ENCODE measurements at regions not wholly inside any gene's neighbourhood (a gene's known extent, or its start where the extent isn't known, plus 50 kb on each side); places are given as distances from the start of the nearest gene placed in this dataset.

DNA sequence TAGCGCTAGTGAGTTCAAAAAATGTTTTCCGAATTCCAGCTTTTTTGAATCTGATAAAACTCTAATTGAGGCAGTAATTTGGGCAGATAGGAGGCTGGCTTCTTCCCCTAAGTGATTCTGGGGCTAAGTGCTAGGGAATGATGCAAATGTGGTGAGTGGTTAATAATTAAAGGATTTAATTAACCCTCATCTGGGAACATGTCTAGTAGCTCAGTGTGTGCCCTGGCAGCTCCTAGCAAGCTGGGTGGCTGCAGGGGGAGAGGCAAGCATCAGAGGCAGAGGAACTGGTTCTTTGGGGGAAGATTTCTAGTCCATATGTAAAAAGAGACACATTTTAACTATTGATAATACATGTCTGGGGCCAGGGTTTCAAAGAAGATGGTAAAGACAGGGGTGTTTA, 354.5 kb downstream of the WDR11 start:
- Histone ChIP-seq H3K4me2 (ENCODE audit: low read length) (no peak overlapping the region), H3K27ac (ENCODE audit: low read depth, low read length) (no peak overlapping the region), H4K91ac (ENCODE audit: low read depth, low read length) (no peak overlapping the region), H3K14ac (ENCODE audit: low read length) (no peak overlapping the region), H3K79me2 (ENCODE audit: control insufficient read depth, insufficient read depth, low read length, poor library complexity) (no peaks in the 10 kb centered on the region), H3K79me1 (ENCODE audit: low read length) (no peaks in the 10 kb centered on the region), H3K9ac (ENCODE audit: low read length) (no peak overlapping the region), H2BK120ac (ENCODE audit: insufficient read depth, low read length, poor library complexity) (no peak overlapping the region), H3K18ac (ENCODE audit: low read length) (no peak overlapping the region), H2AFZ (ENCODE audit: insufficient read depth, low read length, poor library complexity) (no peak overlapping the region), H2AK5ac (ENCODE audit: low read length) (no peak overlapping the region), H3K27me3 (ENCODE audit: insufficient read depth, low read length) (no peaks in the 10 kb centered on the region), H4K8ac (ENCODE audit: low read depth, low read length) (no peak overlapping the region), H3K4ac (ENCODE audit: low read depth, low read length) (no peak overlapping the region), H3K9me3 (ENCODE audit: insufficient read depth, low read depth, low read length) (no peaks in the 10 kb centered on the region), H3K4me3 (ENCODE audit: low read depth, low read length) (no peak overlapping the region), H3K4me1 (ENCODE audit: control insufficient read depth in 1 of 2, insufficient read depth in 2 of 2, low read length in 2 of 2) (no peaks in the 10 kb centered on the region), H4K12ac (ENCODE audit: low read depth, low read length) (no peak overlapping the region), H3K36me3 (ENCODE audit: control insufficient read depth in 1 of 2, insufficient read depth in 2 of 2, low read length in 2 of 2) (no peaks in the 10 kb centered on the region), H3K23ac (ENCODE audit: low read length) (no peak overlapping the region), H2BK5ac (ENCODE audit: low read depth, low read length, poor library complexity) (no peak overlapping the region), H2BK12ac (ENCODE audit: low read length) (no peak overlapping the region)
- WGBS (ENCODE audit: extremely low coverage, insufficient coverage, insufficient read length) = no CpG with 5 or more reads among the region's 2 CpGs
- DNase-seq = no peak

DNA sequence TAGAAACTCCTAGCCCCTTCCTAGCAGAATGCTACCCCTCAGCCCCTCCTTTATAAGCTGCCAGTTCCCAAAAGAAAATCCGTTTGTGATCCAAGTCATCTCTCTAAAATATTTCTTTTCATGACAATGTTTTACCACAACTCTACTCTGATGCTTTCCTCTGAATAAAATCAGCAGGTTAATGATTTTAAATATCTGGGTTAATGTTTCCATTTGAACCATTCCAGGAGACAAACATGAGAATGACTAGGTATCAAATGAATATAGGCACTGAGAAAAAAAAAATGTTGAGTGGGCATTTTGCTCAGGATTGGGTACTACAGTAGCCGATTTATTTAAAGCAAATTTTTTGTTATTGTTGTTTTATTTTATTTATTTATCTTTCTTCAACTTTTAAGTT, 360.3 kb downstream of the WDR11 start:
- Histone ChIP-seq H2BK5ac (ENCODE audit: low read depth, low read length, poor library complexity) (no peak overlapping the region), H3K36me3 (ENCODE audit: control insufficient read depth in 1 of 2, insufficient read depth in 2 of 2, low read length in 2 of 2) (no peaks in the 10 kb centered on the region), H3K27me3 (ENCODE audit: insufficient read depth, low read length) (no peaks in the 10 kb centered on the region), H4K8ac (ENCODE audit: low read depth, low read length) (no peak overlapping the region), H4K91ac (ENCODE audit: low read depth, low read length) (no peak overlapping the region), H3K18ac (ENCODE audit: low read length) (no peak overlapping the region), H3K4me3 (ENCODE audit: low read depth, low read length) (no peak overlapping the region), H3K9ac (ENCODE audit: low read length) (no peak overlapping the region), H3K4me2 (ENCODE audit: low read length) (no peak overlapping the region), H2AK5ac (ENCODE audit: low read length) (no peak overlapping the region), H3K4me1 (ENCODE audit: control insufficient read depth in 1 of 2, insufficient read depth in 2 of 2, low read length in 2 of 2) (no peaks in the 10 kb centered on the region), H2BK12ac (ENCODE audit: low read length) (no peak overlapping the region), H3K79me2 (ENCODE audit: control insufficient read depth, insufficient read depth, low read length, poor library complexity) (no peaks in the 10 kb centered on the region), H4K12ac (ENCODE audit: low read depth, low read length) (no peak overlapping the region), H3K79me1 (ENCODE audit: low read length) (no peaks in the 10 kb centered on the region), H2BK120ac (ENCODE audit: insufficient read depth, low read length, poor library complexity) (no peak overlapping the region), H2AFZ (ENCODE audit: insufficient read depth, low read length, poor library complexity) (no peak overlapping the region), H3K23ac (ENCODE audit: low read length) (no peak overlapping the region), H3K4ac (ENCODE audit: low read depth, low read length) (no peak overlapping the region), H3K9me3 (ENCODE audit: insufficient read depth, low read depth, low read length) (no peaks in the 10 kb centered on the region), H3K27ac (ENCODE audit: low read depth, low read length) (no peak overlapping the region), H3K14ac (ENCODE audit: low read length) (no peak overlapping the region)
- WGBS (ENCODE audit: extremely low coverage, insufficient coverage, insufficient read length) = no CpG with 5 or more reads among the region's 2 CpGs
- no peak for DNase-seq

DNA sequence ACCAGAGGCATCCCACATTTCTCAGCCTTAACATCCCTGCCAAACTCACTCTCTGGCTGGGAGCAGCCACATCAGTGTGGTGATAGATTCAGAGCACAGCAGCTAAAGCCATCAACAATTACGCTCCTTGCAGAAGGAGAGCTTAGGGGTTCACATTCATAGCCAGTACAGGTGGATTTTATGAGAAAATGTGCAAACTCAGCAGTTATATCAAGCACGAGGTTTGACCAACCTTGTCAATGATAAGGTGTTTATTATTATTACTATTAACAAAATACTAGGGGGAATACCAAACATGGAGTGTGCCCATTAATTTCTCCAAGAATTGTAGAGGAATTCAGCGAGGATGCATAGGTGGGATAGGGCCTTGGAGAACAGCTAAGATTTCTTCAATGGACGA, 362.3 kb downstream of the WDR11 start:
- H3K79me2 ChIP-seq (ENCODE audit: control insufficient read depth, insufficient read depth, low read length, poor library complexity) = no peaks in the 10 kb centered on the region
- no peak overlapping the region for H3K14ac ChIP-seq (ENCODE audit: low read length)
- H4K91ac ChIP-seq (ENCODE audit: low read depth, low read length) = no peak overlapping the region
- H2AFZ ChIP-seq (ENCODE audit: insufficient read depth, low read length, poor library complexity) = no peak overlapping the region
- no peak overlapping the region for H3K4me3 ChIP-seq (ENCODE audit: low read depth, low read length)
- H3K4me1 ChIP-seq (ENCODE audit: control insufficient read depth in 1 of 2, insufficient read depth in 2 of 2, low read length in 2 of 2) = no peaks in the 10 kb centered on the region
- no peaks in the 10 kb centered on the region for H3K9me3 ChIP-seq (ENCODE audit: insufficient read depth, low read depth, low read length)
- H2AK5ac ChIP-seq (ENCODE audit: low read length) = no peak overlapping the region
- no peak overlapping the region for H2BK5ac ChIP-seq (ENCODE audit: low read depth, low read length, poor library complexity)
- no peak overlapping the region for H3K4me2 ChIP-seq (ENCODE audit: low read length)
- no peak overlapping the region for H3K18ac ChIP-seq (ENCODE audit: low read length)
- no peak overlapping the region for H2BK120ac ChIP-seq (ENCODE audit: insufficient read depth, low read length, poor library complexity)
- H2BK12ac ChIP-seq (ENCODE audit: low read length) = no peak overlapping the region
- no peaks in the 10 kb centered on the region for H3K79me1 ChIP-seq (ENCODE audit: low read length)
- H3K36me3 ChIP-seq (ENCODE audit: control insufficient read depth in 1 of 2, insufficient read depth in 2 of 2, low read length in 2 of 2) = no peaks in the 10 kb centered on the region
- no peak overlapping the region for H4K12ac ChIP-seq (ENCODE audit: low read depth, low read length)
- DNase-seq = no peak
- H3K27ac ChIP-seq (ENCODE audit: low read depth, low read length) = no peak overlapping the region
- no peak overlapping the region for H3K4ac ChIP-seq (ENCODE audit: low read depth, low read length)
- no CpG with 5 or more reads among the region's 4 CpGs for WGBS (ENCODE audit: extremely low coverage, insufficient coverage, insufficient read length)
- no peak overlapping the region for H4K8ac ChIP-seq (ENCODE audit: low read depth, low read length)
- no peak overlapping the region for H3K23ac ChIP-seq (ENCODE audit: low read length)
- H3K27me3 ChIP-seq (ENCODE audit: insufficient read depth, low read length) = no peaks in the 10 kb centered on the region
- no peak overlapping the region for H3K9ac ChIP-seq (ENCODE audit: low read length)

DNA sequence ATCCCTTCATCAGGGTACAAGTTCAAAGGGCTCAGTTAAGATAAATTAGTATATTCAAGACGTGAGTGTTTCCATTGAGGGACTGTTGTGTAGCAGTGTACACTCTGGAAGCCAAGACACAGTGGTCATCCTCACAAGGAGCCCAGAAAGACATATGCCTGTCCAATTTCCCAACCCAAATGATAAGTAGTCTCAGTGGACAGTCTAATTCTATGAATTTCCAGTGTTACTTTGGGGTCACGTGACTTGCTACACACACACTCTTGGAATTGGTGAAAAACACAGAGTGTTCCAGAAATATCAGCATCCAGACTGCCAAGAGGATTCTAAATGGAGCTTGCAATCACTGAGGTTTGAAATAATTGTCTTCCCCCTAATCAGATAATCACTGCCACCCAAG, 365.1 kb downstream of the WDR11 start:
- no peaks in the 10 kb centered on the region for H3K9me3 ChIP-seq (ENCODE audit: insufficient read depth, low read depth, low read length)
- no peak overlapping the region for H2BK120ac ChIP-seq (ENCODE audit: insufficient read depth, low read length, poor library complexity)
- no peak for DNase-seq
- H4K12ac ChIP-seq (ENCODE audit: low read depth, low read length) = no peak overlapping the region
- no peak overlapping the region for H4K91ac ChIP-seq (ENCODE audit: low read depth, low read length)
- H3K4me3 ChIP-seq (ENCODE audit: low read depth, low read length) = no peak overlapping the region
- H3K14ac ChIP-seq (ENCODE audit: low read length) = no peak overlapping the region
- H2AK5ac ChIP-seq (ENCODE audit: low read length) = no peak overlapping the region
- no peak overlapping the region for H4K8ac ChIP-seq (ENCODE audit: low read depth, low read length)
- no peaks in the 10 kb centered on the region for H3K4me1 ChIP-seq (ENCODE audit: control insufficient read depth in 1 of 2, insufficient read depth in 2 of 2, low read length in 2 of 2)
- no peak overlapping the region for H2BK12ac ChIP-seq (ENCODE audit: low read length)
- no peak overlapping the region for H3K18ac ChIP-seq (ENCODE audit: low read length)
- no peak overlapping the region for H3K9ac ChIP-seq (ENCODE audit: low read length)
- H3K27me3 ChIP-seq (ENCODE audit: insufficient read depth, low read length) = no peaks in the 10 kb centered on the region
- no peak overlapping the region for H3K4ac ChIP-seq (ENCODE audit: low read depth, low read length)
- H3K4me2 ChIP-seq (ENCODE audit: low read length) = no peak overlapping the region
- H3K27ac ChIP-seq (ENCODE audit: low read depth, low read length) = no peak overlapping the region
- no peaks in the 10 kb centered on the region for H3K79me1 ChIP-seq (ENCODE audit: low read length)
- no CpG with 5 or more reads among the region's 2 CpGs for WGBS (ENCODE audit: extremely low coverage, insufficient coverage, insufficient read length)
- H2BK5ac ChIP-seq (ENCODE audit: low read depth, low read length, poor library complexity) = no peak overlapping the region
- H3K79me2 ChIP-seq (ENCODE audit: control insufficient read depth, insufficient read depth, low read length, poor library complexity) = no peaks in the 10 kb centered on the region
- no peak overlapping the region for H3K23ac ChIP-seq (ENCODE audit: low read length)
- H3K36me3 ChIP-seq (ENCODE audit: control insufficient read depth in 1 of 2, insufficient read depth in 2 of 2, low read length in 2 of 2) = no peaks in the 10 kb centered on the region
- H2AFZ ChIP-seq (ENCODE audit: insufficient read depth, low read length, poor library complexity) = no peak overlapping the region

Measured in trophoblast cell (in vitro differentiated cells and primary cell).